Hematopoietic multipotent progenitor cell treated with erythropoietin and hydrocortisone succinate and interleukin-3 and kit ligand, for 4 days (in vitro differentiated cells): ENCODE measurements at regions not wholly inside any gene's neighbourhood (a gene's known extent, or its start where the extent isn't known, plus 50 kb on each side); places are given as distances from the start of the nearest gene placed in this dataset.

ENCODE experiments used
- DNase-seq: peaks from one replicate; pipeline ENCODE4 v3.0.0-alpha.2; 2015

DNA sequence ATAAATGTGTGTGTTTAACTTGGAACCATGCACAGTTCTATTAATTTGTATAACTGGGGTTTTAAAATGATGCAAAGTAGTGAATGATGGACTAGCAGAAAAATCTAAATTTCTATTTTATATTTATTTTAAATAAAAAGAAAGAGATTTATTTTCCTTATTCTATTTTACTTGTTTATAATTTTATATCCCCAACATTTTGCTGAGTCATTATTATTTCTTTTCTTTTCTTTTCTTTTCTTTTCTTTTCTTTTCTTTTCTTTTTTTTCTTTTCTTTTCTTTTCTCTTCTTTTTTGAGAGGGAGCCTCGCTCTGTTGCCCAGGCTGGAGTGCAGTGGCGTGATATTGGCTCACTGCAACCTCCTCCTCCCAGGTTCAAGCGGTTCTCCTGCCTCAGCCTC lies 395.0 kb upstream of the NCAM2 start:
- no peak for DNase-seq

GRCh38 chr21:20611008-20611407 lies 387.2 kb upstream of the NCAM2 start:
- no peak for DNase-seq

- no peak for DNase-seq
Measured at GRCh38 chr21:20613654-20614053, 384.6 kb upstream of the NCAM2 start.

GRCh38 chr21:20617130-20617529 lies 381.1 kb upstream of the NCAM2 start:
- no peak for DNase-seq

- no peak for DNase-seq
Measured at GRCh38 chr21:20618878-20619277, 379.3 kb upstream of the NCAM2 start.

- DNase-seq, result no peak
Measured at GRCh38 chr21:20627594-20627993, 370.6 kb upstream of the NCAM2 start.

DNA sequence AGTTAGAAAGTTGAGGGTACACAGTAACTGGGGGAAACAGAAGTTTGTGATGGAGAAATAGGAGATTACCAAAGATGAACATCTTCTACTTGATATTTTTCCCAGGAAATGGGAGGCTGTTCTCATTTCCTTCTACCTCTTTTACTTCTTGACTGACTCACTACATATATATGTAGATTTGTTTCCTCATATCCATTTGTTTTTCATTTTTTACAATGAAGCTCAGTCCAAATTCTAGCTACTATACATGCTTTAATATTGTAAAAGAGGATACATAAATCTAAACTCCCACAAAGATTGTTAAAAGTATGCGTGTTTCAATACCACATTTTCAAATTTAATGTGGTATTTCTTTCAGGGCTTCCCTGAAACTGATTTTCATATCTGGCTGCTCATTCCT lies 366.6 kb upstream of the NCAM2 start:
- no peak for DNase-seq

DNA sequence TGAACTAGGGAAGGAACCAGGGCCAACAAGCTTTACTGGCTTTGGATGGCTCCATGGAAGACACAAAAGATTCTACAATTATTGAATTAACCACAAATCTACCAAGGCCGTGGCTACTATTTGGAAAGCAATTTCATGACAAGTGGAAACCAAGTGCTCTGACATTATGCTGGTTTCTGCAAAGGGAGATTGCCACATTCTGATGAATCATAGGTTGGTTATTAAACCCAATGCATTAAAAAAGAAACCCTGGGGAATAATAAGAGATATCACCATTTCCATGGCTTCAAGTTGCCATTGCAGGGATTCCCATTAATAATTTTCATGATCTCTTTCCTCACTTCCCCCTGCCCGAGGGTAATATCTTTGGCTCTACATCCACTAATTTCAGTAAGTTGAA lies 359.2 kb upstream of the NCAM2 start:
- DNase-seq, result no peak

DNA sequence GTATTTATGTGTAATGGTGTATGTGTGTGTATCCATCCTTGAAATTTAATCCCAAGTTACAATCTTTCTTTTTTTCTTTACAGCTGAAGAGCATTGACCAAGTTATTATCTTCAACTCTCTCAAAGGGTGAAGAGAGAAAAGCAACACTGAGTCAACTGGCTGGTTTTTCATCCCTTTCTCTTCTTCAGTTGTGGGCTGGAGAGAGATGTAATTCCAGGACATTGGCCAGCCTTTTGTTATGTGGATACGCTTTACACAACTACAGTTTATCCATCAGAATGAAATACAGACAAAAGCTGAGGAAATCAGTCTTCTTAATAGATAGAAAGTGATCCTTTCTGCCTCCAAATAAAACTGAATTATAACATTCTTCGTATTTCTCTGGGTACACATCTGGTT lies 357.0 kb upstream of the NCAM2 start:
- DNase-seq, result no peak

- no peak for DNase-seq
Measured at GRCh38 chr21:20642681-20643080, 355.5 kb upstream of the NCAM2 start.

- no peak for DNase-seq
Measured at GRCh38 chr21:20644552-20644951, 353.7 kb upstream of the NCAM2 start.

DNA sequence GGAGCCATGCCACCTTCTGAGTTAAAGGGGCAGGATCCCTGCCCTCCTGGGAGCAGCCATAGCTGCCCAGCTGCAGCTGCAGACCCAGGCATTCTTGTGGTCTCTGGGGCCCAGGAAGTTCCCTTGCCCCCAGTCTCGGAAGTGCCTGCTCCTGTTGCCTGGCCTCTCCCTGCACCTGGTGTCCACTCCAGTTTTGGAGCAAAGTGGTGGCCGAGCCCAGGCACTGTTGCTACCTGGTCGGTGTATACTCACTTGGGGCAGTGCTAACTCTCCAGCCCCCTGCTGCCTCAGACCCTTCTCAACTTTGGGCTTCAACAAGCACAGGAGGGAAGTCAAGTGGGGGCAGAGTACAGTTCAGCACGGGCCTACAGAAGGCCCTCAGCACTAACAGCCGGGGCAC lies 352.9 kb upstream of the NCAM2 start:
- DNase-seq, result no peak

GRCh38 chr21:20646431-20647165 lies 351.6 kb upstream of the NCAM2 start:
- no peak for DNase-seq

- DNase-seq, result no peak
Measured at GRCh38 chr21:20647607-20648006, 350.6 kb upstream of the NCAM2 start.

GRCh38 chr21:20649231-20649630 lies 349.0 kb upstream of the NCAM2 start:
- DNase-seq, result no peak

GRCh38 chr21:20652846-20653245 lies 345.4 kb upstream of the NCAM2 start:
- DNase-seq, result no peak

GRCh38 chr21:20661246-20661645 lies 337.0 kb upstream of the NCAM2 start:
- no peak for DNase-seq

GRCh38 chr21:20661745-20662422 lies 336.3 kb upstream of the NCAM2 start:
- DNase-seq, result no peak

GRCh38 chr21:20662514-20662913 lies 335.7 kb upstream of the NCAM2 start:
- DNase-seq, result no peak

GRCh38 chr21:20667931-20668330 lies 330.3 kb upstream of the NCAM2 start:
- no peak for DNase-seq

DNA sequence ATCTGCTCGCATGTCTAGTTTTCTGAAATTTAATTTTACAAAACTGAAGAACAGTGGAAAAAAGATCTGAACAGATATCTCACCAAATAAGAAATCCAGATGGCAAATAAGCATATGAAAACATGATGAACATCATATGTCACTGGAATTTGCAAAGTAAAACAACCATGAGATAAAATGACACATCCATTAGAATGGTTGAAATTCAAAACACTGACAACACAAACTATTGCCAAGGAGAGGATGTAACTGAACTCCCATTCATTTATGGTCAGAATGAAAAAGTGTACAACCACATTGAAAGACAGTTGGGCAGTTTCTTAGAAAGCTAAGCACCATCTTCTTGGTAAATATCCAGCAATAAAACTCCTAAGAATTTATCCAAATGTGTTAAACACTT lies 312.7 kb upstream of the NCAM2 start:
- no peak for DNase-seq

- no peak for DNase-seq
Measured at GRCh38 chr21:20698585-20698984, 299.6 kb upstream of the NCAM2 start.

DNA sequence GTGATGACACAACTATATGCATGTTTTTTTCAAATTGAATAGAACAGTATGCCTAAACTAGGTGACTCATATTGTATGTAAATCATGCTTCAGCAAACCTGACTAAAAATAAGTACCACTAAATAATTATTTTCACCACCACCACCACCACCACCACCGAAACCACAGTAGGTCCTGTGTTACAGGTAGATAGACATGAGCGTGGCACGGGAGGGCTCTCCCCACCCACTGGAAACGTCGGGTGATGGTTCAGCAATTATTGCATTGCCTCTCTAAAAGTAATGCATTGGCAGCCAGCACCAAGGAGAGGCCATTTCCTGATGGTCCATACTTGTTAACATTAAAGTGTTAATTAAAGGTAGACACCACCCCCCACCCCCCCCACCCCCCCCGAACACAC lies 297.0 kb upstream of the NCAM2 start:
- DNase-seq, result no peak

DNA sequence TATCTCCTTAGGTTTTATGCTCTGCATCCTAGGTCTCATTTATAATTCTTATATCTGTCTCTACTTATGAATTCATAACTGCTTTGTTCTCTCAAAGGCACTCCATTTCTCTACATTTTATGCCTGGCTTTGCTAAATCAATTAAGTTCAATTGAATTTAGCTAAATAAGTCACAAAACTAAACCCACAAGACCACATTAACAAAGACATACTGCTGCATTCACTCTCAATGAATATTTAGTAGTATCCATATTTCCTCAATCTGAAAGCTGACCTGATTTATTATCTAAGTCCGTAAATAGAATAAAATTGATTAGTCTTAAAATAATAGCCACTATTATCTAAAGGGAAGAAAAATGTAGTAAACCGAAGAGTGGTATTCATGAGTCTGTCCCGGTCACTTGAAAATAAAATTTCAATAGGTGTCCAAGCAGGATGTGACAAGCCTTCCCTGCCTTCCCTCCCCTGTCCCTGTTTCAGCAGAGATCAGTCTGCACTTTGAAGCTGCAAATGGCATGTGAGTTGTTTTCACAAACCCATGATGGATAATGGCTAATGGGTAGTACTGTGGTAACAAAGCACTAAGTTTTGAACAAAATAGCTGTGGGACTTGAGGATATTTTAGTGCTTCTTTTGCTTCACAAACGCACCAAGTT lies 295.0 kb upstream of the NCAM2 start:
- no peak for DNase-seq
